ENCODE measurements at regions not wholly inside any gene's neighbourhood (a gene's known extent, or its start where the extent isn't known, plus 50 kb on each side); places are given as distances from the start of the nearest gene placed in this dataset.

GRCh38 chr2:181778621-181779201 lies 98.4 kb upstream of the NEUROD1 start:
- TF ChIP-seq CTCF (IDR thresholded peaks at IDR 0.05; ENCODE audit: low read length) (no peak), EZH2 (optimal IDR thresholded peaks at IDR 0.05; ENCODE audit: low read depth, low read length) (no peak), EZH2phosphoT487 (IDR thresholded peaks at IDR 0.05; ENCODE audit: low read length) (no peak)
